HG03060 (cell line): ENCODE measurements at regions not wholly inside any gene's neighbourhood (a gene's known extent, or its start where the extent isn't known, plus 50 kb on each side); places are given as distances from the start of the nearest gene placed in this dataset.
A peak's percentile ranks its signal among the peaks of the same experiment; 100 is the strongest.

Experiments
- ATAC-seq: cut with Tn5 transposase; IDR thresholded peaks from one replicate; pipeline ENCODE4 v1.9.1; 2021; ENCODE audit warnings: low read depth, moderate number of reproducible peaks; ENCODE audit not compliant: unreplicated experiment

- no peak for ATAC-seq
Measured at GRCh38 chr3:176969066-176969465, 228.2 kb downstream of the TBL1XR1 start.

GRCh38 chr3:176968631-176969030 is 228.7 kb downstream of the TBL1XR1 start:
- no peak for ATAC-seq

GRCh38 chr3:176967522-176967921 is 229.8 kb downstream of the TBL1XR1 start:
- no peak for ATAC-seq

- no peak for ATAC-seq
Measured at GRCh38 chr3:176964661-176965060, 232.6 kb downstream of the TBL1XR1 start.

- no peak for ATAC-seq
Measured at GRCh38 chr3:176961916-176962315, 235.4 kb downstream of the TBL1XR1 start.

- no peak for ATAC-seq
Measured at GRCh38 chr3:176959867-176960266, 237.4 kb downstream of the TBL1XR1 start.

GRCh38 chr3:176958560-176958959 is 238.7 kb downstream of the TBL1XR1 start:
- no peak for ATAC-seq

- ATAC-seq, result no peak
Measured at GRCh38 chr3:176954517-176954916, 242.8 kb downstream of the TBL1XR1 start.

GRCh38 chr3:176953106-176954060 is 243.9 kb downstream of the TBL1XR1 start:
- ATAC-seq, result no peak

GRCh38 chr3:176951586-176952292 is 245.5 kb downstream of the TBL1XR1 start:
- no peak for ATAC-seq

- no peak for ATAC-seq
Measured at GRCh38 chr3:176951144-176951543, 246.1 kb downstream of the TBL1XR1 start.

GRCh38 chr3:176950743-176951142 is 246.5 kb downstream of the TBL1XR1 start:
- ATAC-seq, result no peak

- no peak for ATAC-seq
Measured at GRCh38 chr3:176948151-176948550, 249.1 kb downstream of the TBL1XR1 start.

- ATAC-seq, result no peak
Measured at GRCh38 chr3:176946202-176946601, 251.1 kb downstream of the TBL1XR1 start.

- ATAC-seq, result no peak
Measured at GRCh38 chr3:176942305-176942704, 255.0 kb downstream of the TBL1XR1 start.

GRCh38 chr3:176941689-176942088 is 255.6 kb downstream of the TBL1XR1 start:
- no peak for ATAC-seq

- ATAC-seq, result peak; percentile 88
Measured at GRCh38 chr3:176939022-176939817, 258.1 kb downstream of the TBL1XR1 start.

- ATAC-seq, result no peak
Measured at GRCh38 chr3:176937994-176938393, 259.3 kb downstream of the TBL1XR1 start.

- no peak for ATAC-seq
Measured at GRCh38 chr3:176937541-176937940, 259.7 kb downstream of the TBL1XR1 start.

- ATAC-seq, result no peak
Measured at GRCh38 chr3:176935194-176935888, 261.9 kb downstream of the TBL1XR1 start.
